Endothelial cell of umbilical vein (primary cell): ENCODE measurements at regions not wholly inside any gene's neighbourhood (a gene's known extent, or its start where the extent isn't known, plus 50 kb on each side); places are given as distances from the start of the nearest gene placed in this dataset.

ENCODE experiments used
- CTCF ChIP-seq, 2 donors: IDR thresholded peaks; 1 replicate in 1 of 2; 2 replicates in 1 of 2; pipeline ENCODE4 v1.5.1; 2011; ENCODE audit warnings: low read length in 2 of 2, mild to moderate bottlenecking in 2 of 2, moderate library complexity in 2 of 2, control low read depth in 1 of 2, inconsistent platforms in 1 of 2, low read depth in 1 of 2; ENCODE audit not compliant: insufficient read depth in 1 of 2; ENCODE audit errors: extremely low read depth in 1 of 2
- EZH2 ChIP-seq: IDR thresholded peaks from 2 replicates; pipeline ENCODE4 v1.6.1; 2012; ENCODE audit warnings: borderline replicate concordance, low read depth, mild to moderate bottlenecking, moderate library complexity, low read length, inconsistent platforms; ENCODE audit not compliant: severe bottlenecking
- FOS ChIP-seq: IDR thresholded peaks from 2 replicates; pipeline ENCODE4 v1.6.1; 2011; ENCODE audit warnings: mild to moderate bottlenecking, low read length, moderate library complexity, borderline replicate concordance; ENCODE audit not compliant: insufficient read depth
- GATA2 ChIP-seq: IDR thresholded peaks from 2 replicates; pipeline ENCODE4 v1.7.0; 2011; ENCODE audit warnings: low read depth, mild to moderate bottlenecking, moderate library complexity, mixed read lengths, low read length; ENCODE audit not compliant: insufficient read length, insufficient read depth
- MAX ChIP-seq: IDR thresholded peaks from 2 replicates; pipeline ENCODE4 v1.6.1; 2011; ENCODE audit not compliant: insufficient read depth, insufficient read length
- MYC ChIP-seq: IDR thresholded peaks from one replicate; pipeline ENCODE4 v1.6.1; 2011; ENCODE audit warnings: mild to moderate bottlenecking, low read depth, low read length
- POLR2A ChIP-seq: IDR thresholded peaks from 2 replicates; pipeline ENCODE4 v1.6.1; 2012; ENCODE audit warnings: low read depth, mild to moderate bottlenecking, control low read depth, low read length
- POLR2AphosphoS5 ChIP-seq: IDR thresholded peaks from 2 replicates; pipeline ENCODE4 v1.6.1; 2012; ENCODE audit warnings: low read depth, mild to moderate bottlenecking, control low read depth, low read length, moderate library complexity; ENCODE audit not compliant: insufficient read depth

GRCh38 chr7:46177821-46178220 is 256.7 kb upstream of the IGFBP3 start:
- TF ChIP-seq CTCF (IDR thresholded peaks at IDR 0.05; ENCODE audit: extremely low read depth in 1 of 2, insufficient read depth in 1 of 2, low read depth in 1 of 2, low read length in 2 of 2) (no peak), EZH2 (no peak), MAX (no peak), POLR2A (no peak), POLR2AphosphoS5 (no peak), MYC (no peak), GATA2 (no peak), FOS (no peak)
